G401.6 (cell line): ENCODE measurements at regions not wholly inside any gene's neighbourhood (a gene's known extent, or its start where the extent isn't known, plus 50 kb on each side); places are given as distances from the start of the nearest gene placed in this dataset.

Experiments
- FAIRE-seq: peaks from 2 replicates; lab custom pipeline; 2012; peaks lifted over from hg19 to GRCh38; lab: Jason Lieb, UNC

GRCh38 chr11:8740129-8740528 lies 57.5 kb downstream of the RPL27A start:
- FAIRE-seq: no peak

- no peak for FAIRE-seq
These were observed 61.8 kb downstream of the RPL27A start for GRCh38 chr11:8744423-8744822.

GRCh38 chr11:8745431-8746253 lies 63.0 kb downstream of the RPL27A start:
- FAIRE-seq: no peak

- no peak for FAIRE-seq
These were observed 63.9 kb downstream of the RPL27A start for GRCh38 chr11:8746331-8746974.

- no peak for FAIRE-seq
These were observed 64.6 kb downstream of the RPL27A start for GRCh38 chr11:8747173-8747572.

- FAIRE-seq: no peak
These were observed 65.7 kb downstream of the RPL27A start for GRCh38 chr11:8748317-8748716.

- FAIRE-seq: no peak
These were observed 66.6 kb downstream of the RPL27A start for GRCh38 chr11:8749202-8749601.

GRCh38 chr11:8754241-8754640 lies 71.6 kb downstream of the RPL27A start:
- FAIRE-seq: no peak

- no peak for FAIRE-seq
These were observed 73.6 kb downstream of the RPL27A start for GRCh38 chr11:8756201-8756600.

GRCh38 chr11:8757047-8757446 lies 74.5 kb downstream of the RPL27A start:
- no peak for FAIRE-seq

- FAIRE-seq: no peak
These were observed 74.9 kb downstream of the RPL27A start for GRCh38 chr11:8757533-8757932.

- FAIRE-seq: no peak
These were observed 76.1 kb downstream of the RPL27A start for GRCh38 chr11:8758619-8759169.

- FAIRE-seq: no peak
These were observed 77.0 kb downstream of the RPL27A start for GRCh38 chr11:8759634-8760033.

- FAIRE-seq: no peak
These were observed 78.3 kb downstream of the RPL27A start for GRCh38 chr11:8760896-8761295.

- FAIRE-seq: no peak
These were observed 80.6 kb downstream of the RPL27A start for GRCh38 chr11:8763070-8763685.

GRCh38 chr11:8765294-8765693 lies 82.7 kb downstream of the RPL27A start:
- FAIRE-seq: no peak

GRCh38 chr11:8766043-8766987 lies 83.7 kb downstream of the RPL27A start:
- no peak for FAIRE-seq

- FAIRE-seq: no peak
These were observed 84.4 kb downstream of the RPL27A start for GRCh38 chr11:8766988-8767374.

GRCh38 chr11:8767466-8768142 lies 85.0 kb downstream of the RPL27A start:
- no peak for FAIRE-seq

GRCh38 chr11:8768625-8769333 lies 86.2 kb downstream of the RPL27A start:
- FAIRE-seq: no peak
